ENCODE measurements at regions not wholly inside any gene's neighbourhood (a gene's known extent, or its start where the extent isn't known, plus 50 kb on each side); places are given as distances from the start of the nearest gene placed in this dataset.

DNA sequence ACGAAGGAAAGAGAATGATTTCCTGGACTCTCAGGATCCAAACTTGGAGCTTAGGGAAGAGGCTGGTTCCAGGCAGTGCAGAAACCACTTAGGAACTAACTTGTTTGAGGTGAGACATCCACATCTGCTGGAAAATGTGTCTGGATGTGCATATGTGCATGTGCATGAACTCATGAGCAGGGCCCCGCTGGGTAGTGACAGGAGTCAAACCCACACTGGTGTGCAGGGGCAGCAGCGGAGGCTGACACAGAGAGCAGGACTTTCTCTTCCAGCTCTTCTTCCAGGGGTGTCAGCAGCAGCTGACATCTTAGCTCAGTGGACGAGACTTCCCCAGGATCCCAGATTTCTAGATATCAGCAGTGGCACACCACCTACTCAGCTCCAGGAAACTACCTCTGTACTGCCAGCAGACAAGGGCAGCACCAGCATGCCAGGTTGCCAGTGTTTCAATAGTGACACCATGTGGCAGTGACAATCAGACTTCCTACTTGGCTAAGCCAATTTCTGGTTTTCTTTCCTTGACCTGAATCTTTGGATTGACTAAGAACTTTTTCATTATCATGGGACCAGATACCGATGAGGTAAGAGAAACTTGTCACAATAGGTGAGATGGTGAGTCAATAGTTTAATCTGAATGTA lies 227.5 kb upstream of the ZC3H12C start:
- no peak for DNase-seq

DNA sequence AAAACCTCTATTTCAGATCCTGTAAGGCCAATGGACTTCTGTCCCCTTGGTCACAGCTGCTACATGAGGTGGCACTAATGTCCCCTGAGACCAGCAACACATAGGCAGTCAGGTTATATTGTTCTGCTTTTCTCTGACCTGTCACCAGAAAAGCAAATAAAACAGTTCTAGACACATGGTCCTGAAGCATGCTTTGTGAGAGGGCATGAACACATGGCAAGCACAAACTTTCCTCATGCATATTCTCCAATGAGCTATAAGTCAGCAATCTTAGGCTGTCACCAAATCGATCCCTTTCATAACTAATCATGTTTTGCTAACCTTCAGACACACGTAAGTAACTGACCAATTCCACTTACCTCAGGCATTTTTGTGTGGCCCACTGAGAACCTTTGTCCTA lies 225.4 kb upstream of the ZC3H12C start:
- no peak for DNase-seq

DNA sequence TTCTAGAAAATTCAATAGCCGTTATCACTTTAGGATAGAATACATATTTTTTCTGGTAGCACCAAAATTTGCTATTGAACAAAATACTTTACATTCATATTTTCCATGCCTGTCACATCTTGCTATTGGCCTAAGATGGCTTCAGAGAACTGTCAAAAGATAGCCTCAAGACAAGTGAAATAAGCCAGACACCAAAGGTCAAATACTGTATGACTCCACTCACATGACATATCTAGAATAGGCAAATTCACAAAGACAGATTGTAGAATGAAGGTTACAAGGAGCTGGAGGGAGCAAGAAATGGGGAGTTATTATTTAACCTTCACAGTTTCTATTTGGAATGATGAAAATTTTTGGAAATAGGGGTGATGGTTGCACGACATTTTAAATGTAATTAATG lies 223.7 kb upstream of the ZC3H12C start:
- no peak for DNase-seq

DNA sequence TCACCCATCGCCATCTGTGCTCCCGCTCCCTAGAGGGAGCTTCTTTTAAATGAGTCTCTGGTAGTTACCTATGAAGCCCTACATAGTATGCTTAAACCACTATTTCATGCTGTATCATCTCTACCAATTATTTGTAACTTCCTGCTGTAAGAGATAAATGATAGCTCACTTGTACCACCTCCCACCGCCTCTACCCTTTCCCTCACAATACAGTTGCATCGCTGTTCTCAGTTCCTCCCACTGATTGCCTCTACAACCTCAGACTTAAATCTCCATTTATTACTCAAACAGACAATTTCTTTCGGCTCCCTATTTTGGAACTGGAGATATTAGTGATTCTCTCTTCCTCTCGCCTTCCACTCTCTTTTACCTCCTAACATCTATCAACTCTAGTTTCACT lies 222.9 kb upstream of the ZC3H12C start:
- no peak for DNase-seq

DNA sequence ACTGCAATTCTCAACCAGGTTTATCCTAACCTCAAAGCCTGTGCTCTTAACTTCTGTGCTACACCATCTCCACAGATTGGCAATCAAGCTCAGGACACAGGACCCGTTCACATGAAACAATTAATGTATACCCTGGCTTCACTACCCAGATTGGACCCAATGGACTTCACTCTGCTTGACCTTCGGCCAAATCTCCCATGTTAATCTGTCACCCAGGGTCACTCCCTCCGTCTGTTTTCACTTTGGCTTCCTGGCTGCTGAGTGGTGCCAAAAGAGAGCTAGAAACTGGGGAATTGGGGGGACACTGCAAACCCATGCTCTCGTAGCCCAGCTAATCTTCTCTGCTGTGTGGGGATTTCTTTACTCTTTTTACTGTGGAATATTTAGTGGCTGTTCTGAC lies 216.1 kb upstream of the ZC3H12C start:
- DNase-seq, result no peak

DNA sequence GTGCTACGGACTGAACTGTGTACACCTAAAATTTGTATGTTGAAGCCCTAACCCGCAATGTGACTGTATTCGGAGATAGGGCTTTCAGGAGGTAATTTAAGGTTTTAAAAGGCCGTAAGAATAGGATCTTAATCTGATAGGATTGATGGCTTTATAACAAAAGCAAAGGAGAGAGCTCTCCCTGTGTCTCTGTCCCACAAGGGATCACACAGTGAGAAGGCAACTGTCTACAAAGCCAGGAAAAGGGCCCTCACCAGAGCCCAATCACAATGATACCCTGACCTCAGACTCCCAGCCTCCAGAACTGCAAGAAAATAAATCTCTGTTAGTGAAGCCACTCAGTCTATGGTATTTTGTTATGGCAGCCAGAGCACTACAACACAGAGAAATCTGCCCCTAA lies 208.7 kb upstream of the ZC3H12C start:
- no peak for DNase-seq

DNA sequence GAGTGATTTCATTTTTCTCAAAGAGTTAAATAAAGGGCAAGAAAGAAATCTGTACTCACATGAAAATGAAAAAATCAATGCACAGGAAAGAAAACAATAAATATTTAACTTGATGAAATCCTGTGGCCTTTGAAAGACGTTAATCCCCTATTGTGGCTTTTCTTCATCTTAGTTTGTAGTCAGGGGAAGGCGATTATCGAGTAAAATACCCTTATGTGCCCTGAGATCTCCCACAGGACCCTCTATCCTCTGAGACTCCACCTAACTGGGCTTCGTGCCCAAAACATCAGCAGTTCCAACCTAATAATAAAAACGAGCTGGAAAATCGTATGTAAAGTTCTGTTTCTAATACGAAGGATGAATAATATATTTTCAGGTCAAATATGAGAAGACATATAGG lies 208.2 kb upstream of the ZC3H12C start:
- DNase-seq, result no peak

DNA sequence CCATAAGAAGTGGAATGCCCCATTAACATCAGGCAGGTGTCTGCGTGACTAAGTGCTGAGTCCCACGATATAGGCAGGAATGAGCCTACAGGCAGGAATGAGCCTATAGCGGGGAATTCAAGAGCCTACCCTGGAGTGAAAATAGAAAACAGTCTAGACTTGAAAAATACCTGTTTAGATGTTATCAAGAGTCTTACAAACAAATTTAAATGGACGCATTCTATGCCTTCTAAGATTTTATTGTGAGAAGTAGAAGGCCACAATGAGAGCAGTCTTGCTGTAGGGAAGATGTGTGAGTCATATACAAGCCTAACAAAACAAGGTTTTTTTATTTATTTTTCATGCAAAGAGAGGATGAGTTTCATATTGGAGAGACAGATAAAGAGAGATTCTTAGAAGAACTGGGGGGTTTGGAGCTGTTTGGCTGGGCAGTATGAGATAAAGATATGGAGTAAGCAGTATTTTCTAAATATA lies 200.8 kb upstream of the ZC3H12C start:
- no peak for DNase-seq

DNA sequence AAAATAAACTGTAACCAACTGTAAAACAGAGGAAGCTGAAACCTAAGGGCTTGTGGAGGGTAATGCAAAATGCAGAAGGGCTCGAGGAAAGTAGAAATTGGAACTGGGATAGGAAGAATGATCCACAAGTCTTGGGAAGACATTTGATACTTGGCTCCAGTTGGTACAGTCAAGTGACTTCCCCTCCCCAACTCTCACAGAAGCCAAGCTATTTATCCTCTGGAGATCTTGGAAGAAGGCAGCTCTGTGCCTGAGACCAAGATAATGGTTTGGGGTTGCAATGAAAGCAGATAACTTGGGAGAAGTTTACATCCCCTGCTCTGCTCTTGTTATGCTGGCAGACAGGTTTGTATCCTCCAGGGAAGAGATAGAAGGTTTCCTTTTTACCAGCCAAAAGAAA lies 198.9 kb upstream of the ZC3H12C start:
- DNase-seq, result no peak

DNA sequence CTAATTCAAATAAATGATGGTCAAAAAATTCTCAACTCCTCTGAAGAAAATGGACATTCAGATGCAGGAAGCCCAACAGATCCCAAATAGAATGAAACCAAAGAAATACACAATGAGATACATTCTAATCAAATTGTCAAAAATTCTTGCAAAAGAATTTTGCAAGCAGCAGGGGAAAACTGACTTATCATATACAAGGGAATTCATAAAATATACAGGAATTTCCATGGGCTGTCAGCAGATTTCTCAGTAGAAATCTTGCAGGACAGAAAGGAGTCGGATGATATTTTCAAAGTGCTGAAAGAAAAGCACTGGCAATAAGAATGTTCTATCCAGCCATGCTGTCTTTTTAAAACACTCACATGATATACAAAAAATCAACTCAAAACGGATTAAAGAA lies 194.6 kb upstream of the ZC3H12C start:
- DNase-seq, result no peak

DNA sequence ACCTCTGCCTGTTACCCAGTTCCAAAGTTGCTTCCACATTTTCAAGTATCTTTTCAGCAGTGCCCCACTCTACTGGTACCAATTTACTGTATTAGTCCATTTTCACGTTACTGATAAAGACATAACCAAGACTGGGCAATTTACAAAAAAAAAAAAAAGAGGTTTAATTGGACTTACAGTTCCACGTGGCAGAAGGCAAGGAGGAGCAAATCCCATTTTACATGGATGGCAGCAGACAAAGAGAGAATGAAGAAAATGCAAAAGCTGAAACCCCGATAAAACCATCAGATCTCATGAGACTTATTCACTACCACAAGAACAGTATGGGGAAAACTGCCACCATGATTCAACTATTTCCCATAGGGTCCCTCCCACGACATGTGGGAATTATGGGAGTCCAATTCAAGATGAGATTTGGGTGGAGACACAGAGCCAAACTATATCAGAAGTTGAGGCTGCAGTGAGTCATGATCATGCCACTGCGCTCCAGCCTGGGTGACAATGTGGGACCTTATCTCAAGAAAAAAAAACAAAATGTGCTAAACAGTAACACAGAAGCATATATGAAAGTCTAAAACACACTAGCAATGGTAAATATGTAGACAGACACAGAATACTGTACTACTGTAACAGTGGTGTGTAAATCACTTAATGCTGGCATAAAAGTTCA lies 190.3 kb upstream of the ZC3H12C start:
- no peak for DNase-seq

DNA sequence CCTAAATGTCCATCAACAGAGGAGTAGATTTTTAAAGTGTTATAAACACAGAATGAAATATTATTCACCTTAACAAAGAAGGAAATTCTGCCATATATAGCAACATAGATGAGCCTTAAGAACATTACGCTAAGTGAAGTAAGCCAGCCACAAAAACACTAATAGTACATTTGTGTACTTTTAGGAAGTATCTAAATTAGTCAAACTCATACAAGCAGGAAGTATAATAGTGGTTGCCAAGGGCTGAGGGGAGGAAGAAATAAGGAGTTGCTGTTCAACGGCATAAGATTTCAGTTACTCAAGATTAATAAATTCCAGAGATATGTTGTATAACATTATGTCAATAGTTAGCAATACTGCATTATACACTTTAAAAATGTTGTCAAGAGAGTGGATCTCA lies 181.7 kb upstream of the ZC3H12C start:
- no peak for DNase-seq

DNA sequence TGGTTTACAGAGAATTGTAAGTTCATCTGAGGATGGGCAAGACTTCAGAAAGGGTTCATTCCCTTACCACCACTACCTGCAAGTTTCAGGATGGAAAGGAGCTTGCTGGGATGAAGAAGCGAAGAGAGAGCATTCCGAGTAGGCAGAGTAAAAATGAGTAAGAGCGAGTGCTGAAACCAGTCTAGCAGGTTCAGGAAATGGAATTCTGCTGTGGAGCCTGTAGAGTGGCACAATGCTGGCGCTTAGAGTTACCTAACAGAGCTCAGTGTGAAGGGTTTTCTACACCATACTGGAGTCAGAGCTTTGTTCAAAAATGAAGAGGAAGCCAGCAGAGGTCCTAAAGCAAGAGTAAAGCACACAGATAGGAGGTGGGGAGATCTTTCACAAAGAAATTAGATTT lies 179.2 kb upstream of the ZC3H12C start:
- no peak for DNase-seq

DNA sequence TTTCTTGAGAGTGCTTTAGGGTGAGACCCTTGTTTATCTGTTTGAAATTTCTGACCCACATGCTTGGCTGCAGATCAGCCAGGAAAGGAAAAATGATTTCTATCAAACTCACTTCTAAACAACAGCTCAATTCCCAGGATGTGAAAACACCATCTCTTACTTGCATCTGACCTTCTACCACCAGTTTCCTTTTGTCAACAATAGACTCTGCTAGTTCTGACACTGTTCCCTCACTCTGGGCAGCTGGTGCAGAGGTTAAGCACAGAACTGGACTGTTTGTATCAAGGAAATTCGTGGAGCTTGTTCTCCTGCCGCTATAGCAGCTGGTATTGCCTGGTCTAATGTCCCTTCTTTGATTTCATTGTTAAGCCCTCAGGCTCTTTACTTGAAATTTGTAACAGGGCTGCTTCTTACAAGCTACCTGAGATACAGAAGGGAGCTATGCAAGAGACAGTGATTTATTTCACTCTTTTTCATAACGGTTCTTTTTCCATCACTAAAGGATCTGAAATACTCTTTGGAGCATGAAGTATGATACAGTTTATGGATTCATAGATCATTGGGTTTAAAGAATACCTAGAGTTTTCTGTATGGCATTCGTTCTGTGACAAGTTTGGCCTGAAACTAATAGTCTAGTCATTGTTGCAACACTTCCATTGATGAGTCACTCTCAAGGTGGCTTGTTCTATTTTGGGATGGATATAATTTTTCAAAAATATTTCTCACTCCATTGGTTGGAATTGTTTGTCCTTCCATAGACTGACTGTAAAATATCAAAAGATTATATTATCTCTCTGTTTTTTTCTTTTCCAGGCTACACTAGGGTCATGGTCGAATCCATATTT lies 178.2 kb upstream of the ZC3H12C start:
- DNase-seq, result peak; percentile 62

DNA sequence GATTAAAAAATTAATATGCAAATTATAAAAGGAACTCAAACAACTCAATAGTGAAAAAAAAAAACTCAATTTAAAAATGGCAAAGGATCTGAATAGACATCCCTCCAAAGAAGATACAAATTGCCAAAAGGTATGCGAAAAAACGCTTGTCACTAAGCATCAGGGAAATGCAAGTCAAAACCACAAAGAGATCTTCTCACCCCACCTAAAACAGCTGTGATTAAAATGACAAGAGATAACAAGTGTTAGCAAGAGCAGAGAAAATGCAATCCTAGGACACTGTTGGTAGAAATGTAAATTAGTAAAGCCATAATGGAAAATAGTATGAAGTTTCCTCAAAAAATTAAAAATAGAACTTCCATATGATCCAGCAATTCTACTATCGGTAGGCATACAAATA lies 166.3 kb upstream of the ZC3H12C start:
- DNase-seq, result no peak

DNA sequence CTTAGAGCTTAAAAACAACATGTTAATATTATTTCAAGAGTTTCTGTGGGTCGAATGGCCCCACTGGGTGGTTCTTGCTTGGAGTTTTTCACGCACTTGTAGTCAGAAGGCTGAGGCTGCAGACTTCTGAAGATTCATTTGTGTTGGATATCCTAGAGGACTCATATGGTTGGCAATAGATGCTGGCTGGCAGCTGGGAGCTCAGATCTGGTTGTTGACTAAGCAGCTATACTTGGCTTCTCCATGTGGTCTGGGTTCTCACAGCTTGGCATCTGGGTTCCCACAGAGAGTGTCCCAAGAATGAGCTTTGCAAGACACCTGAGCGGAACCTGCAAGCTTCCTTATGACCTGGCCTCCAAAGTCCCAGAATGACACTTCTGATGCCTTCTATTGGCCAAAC lies 163.9 kb upstream of the ZC3H12C start:
- DNase-seq, result no peak

DNA sequence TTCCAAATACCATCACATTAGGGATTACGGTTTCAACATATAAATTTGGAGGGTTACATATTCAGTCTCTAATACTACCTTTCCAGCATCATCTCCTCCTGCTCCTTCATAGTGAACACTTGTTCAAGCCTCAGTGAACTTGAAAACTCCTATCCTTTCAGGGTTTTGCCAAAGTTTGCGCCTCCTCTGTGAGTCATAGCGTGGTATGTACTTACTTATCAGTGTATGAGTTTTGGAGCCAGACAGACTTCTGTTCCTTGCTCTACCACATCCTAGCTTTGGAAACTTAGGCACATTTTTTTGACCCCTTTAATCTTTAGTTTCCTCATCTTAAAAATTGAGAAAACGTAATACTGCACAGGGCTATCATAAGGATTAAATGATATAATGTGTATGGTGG lies 160.1 kb upstream of the ZC3H12C start:
- DNase-seq, result no peak

DNA sequence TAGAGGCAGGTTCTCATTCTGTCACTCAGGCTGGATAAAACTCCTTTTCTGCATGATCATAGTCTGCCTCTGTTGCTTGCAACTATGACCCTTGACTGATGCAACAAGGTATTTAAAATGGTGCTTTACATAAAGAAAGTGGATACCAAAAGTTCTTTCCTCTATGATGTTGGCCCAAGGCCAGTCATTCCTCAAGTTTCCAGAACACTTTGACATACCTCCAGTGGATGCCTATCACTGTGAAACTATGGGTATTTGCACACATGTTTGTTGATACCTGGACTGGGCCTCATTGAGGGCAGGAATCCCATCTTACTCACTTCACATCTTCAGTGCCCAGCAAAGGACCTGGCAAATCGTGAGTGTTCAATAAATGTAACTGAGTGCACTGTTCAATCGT lies 159.0 kb upstream of the ZC3H12C start:
- DNase-seq, result no peak

DNA sequence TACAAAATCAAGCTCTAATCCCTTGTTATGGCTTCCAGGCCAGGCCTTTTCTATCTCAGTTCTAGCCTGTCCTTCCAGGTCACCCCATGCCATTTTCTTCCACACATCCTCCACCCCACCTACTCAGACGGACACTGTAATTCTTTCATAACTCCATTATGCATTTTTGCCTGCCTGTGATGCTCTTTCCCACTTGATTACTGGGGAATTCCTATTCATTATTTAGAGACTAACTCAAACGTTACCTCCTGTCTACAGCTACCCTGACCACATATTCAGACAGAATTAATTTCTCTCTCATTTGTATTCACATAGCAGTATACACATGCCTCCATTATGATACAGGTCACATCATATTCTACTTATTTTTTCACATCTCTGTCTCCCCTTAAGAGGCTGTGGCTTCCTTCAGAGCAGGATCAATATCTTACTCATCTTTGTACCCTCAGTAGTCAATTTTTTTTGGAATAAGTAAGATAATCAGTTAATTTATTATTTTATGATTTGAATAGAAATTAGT lies 156.5 kb upstream of the ZC3H12C start:
- no peak for DNase-seq

DNA sequence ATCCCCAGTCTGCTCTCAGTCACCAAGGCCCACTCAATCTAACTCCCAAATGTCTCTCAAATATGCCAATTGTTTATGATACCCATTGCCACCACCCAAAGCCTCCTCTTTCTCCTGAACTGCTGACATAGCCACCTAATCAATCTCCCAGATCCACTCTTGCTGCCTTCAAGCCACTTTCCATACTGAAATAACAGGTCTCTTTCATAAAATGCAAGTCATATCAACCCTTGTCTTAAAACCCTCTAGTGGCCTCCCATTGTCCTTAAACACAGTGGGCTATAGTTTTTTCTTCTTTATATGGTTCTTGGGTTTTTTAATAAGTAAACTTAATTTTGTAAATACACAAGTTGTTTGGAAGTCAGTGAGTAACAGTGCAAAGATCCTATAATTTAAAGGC lies 155.2 kb upstream of the ZC3H12C start:
- DNase-seq, result no peak

DNA sequence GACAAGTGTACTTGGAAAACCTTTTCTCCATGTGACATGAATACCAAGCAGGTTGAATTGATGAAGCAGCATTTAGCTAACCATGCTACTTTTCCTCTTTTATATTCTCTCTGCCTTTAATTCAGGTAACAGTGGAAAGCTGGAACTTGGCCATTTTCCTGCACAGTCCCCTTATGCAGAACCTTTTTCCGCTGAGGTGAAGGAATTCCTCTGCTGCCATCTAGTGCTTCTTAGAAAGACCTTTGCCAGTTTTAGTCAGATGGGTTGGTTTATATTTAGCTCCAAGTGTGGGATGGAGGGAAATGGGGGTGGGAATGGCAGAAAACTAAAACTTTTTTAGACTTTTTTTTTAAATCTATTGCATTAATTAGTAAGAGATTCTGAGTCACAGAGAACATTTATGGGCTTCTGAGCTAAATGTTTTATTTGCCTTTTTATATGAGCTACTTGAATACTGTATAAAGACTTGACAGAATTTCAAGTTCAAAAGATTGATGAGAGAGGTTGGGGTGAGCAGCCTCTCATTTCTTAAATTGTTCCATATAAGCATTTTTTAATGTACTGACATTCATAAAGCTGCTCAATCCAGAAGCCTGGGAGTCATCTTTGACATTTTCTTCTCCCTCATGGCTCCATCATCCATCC lies 153.9 kb upstream of the ZC3H12C start:
- DNase-seq, result peak; percentile 86

DNA sequence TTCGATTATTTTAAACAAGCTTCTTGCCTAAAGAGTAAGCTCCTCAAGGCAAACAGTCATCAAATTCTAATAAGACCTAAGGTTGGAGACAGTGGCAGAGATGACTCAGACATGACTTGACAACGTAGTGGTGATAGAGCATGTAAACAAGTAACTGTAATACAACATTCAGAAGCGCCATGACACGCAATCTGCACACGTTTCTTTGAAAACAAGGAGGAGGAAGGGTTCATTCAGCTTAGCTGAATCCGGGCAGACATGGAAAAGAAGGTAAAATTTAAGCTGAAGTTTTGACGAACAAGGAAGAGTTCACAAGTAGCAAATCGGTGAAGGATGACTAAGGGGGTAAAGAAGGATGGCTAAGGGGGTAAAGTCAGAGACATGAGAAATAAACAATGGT lies 152.4 kb upstream of the ZC3H12C start:
- DNase-seq, result peak; percentile 97

DNA sequence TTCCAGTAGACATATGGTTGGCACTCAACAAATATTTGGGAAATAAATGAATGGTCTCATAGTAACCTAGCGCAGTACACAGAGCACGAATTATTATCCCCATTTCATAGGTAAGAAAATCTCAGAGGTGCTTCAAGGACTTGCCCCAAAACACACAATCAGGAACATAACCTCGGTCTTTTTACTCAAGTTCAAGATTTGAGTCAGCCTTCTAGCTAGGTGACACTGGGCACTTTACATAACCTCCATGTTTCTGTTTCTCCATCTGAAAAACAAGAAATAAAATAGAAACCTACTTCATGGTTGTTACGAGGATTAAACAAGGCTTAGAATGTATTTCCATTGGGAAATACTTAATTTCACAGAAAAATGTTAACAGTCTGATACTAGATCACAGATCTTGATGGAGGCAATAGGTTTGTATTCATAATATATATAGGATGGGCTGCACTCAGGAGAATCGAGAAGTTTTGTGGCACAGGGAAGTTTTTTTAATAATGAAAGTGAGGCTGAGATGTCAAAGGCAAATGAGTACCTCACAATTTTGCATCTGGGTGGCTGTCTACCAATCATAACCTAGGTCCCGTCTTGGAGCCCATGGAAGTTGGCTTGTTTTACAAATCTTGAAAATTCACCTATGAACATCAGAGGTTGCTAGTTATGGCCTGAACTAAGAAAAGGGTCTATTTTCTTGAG lies 147.4 kb upstream of the ZC3H12C start:
- DNase-seq, result no peak
